GM21717 (cell line): ENCODE measurements at regions not wholly inside any gene's neighbourhood (a gene's known extent, or its start where the extent isn't known, plus 50 kb on each side); places are given as distances from the start of the nearest gene placed in this dataset.
"Not testable (repeated sequence)": the region's sequence is repeated elsewhere in the genome, so short reads cannot be mapped to it uniquely, and the experiment has no call there.

Source experiments
- ATAC-seq: cut with Tn5 transposase; IDR thresholded peaks from one replicate; pipeline ENCODE4 v1.9.1; 2021; ENCODE audit warnings: mild to moderate bottlenecking, moderate library complexity; ENCODE audit not compliant: unreplicated experiment

GRCh38 chr12:58009405-58010195 is 68.2 kb downstream of the ATP23 start:
- ATAC-seq = no peak

- no peak for ATAC-seq
These were observed 70.3 kb downstream of the ATP23 start for GRCh38 chr12:58011676-58012075.

GRCh38 chr12:58022379-58023020 is 81.1 kb downstream of the ATP23 start:
- ATAC-seq = not testable (repeated sequence)

GRCh38 chr12:58025431-58025830 is 84.1 kb downstream of the ATP23 start:
- ATAC-seq = no peak

- ATAC-seq = no peak
These were observed 85.1 kb downstream of the ATP23 start for GRCh38 chr12:58026426-58026825.

GRCh38 chr12:58026897-58027891 is 85.8 kb downstream of the ATP23 start:
- no peak for ATAC-seq

GRCh38 chr12:58028294-58028693 is 86.9 kb downstream of the ATP23 start:
- no peak for ATAC-seq

- no peak for ATAC-seq
These were observed 87.9 kb downstream of the ATP23 start for GRCh38 chr12:58029260-58029659.

GRCh38 chr12:58030566-58031279 is 89.4 kb downstream of the ATP23 start:
- ATAC-seq = no peak

- no peak for ATAC-seq
These were observed 90.8 kb downstream of the ATP23 start for GRCh38 chr12:58032156-58032555.

GRCh38 chr12:58033831-58034230 is 92.5 kb downstream of the ATP23 start:
- no peak for ATAC-seq

- no peak for ATAC-seq
These were observed 92.9 kb downstream of the ATP23 start for GRCh38 chr12:58034311-58034710.

- no peak for ATAC-seq
These were observed 93.3 kb downstream of the ATP23 start for GRCh38 chr12:58034712-58035111.

GRCh38 chr12:58041441-58041840 is 100.1 kb downstream of the ATP23 start:
- ATAC-seq = no peak

GRCh38 chr12:58044966-58045365 is 103.6 kb downstream of the ATP23 start:
- ATAC-seq = no peak

- no peak for ATAC-seq
These were observed 104.9 kb downstream of the ATP23 start for GRCh38 chr12:58046271-58046670.

GRCh38 chr12:58051378-58051777 is 110.0 kb downstream of the ATP23 start:
- no peak for ATAC-seq

- no peak for ATAC-seq
These were observed 123.3 kb downstream of the ATP23 start for GRCh38 chr12:58064666-58065065.

- no peak for ATAC-seq
These were observed 124.9 kb downstream of the ATP23 start for GRCh38 chr12:58066296-58066695.

- no peak for ATAC-seq
These were observed 126.4 kb downstream of the ATP23 start for GRCh38 chr12:58067610-58068387.
